Astrocyte of the spinal cord (primary cell): ENCODE measurements at regions not wholly inside any gene's neighbourhood (a gene's known extent, or its start where the extent isn't known, plus 50 kb on each side); places are given as distances from the start of the nearest gene placed in this dataset.

Experiments
- DNase-seq: peaks from one replicate; pipeline ENCODE4 v3.0.0; 2011; ENCODE audit warnings: low read depth, low spot score
- H3K4me3 ChIP-seq: 2 replicates; pipeline ENCODE4 v1.5.1; 2011; ENCODE audit warnings: low read depth, mild to moderate bottlenecking, low read length, moderate library complexity
- CTCF ChIP-seq: IDR thresholded peaks from 2 replicates; pipeline ENCODE4 v1.5.1; 2012; ENCODE audit warnings: low read depth, mild to moderate bottlenecking, low read length, inconsistent platforms
- in situ Hi-C: cut with HindIII; loops from 2 replicates; pipeline ENCODE4 v1.10.0; 2017; ENCODE audit warnings: low sequenced_read_pairs

GRCh38 chr10:90328459-90328858 lies 529.4 kb downstream of the HTR7 start:
- DNase-seq: no peak
- in situ Hi-C loops: no loop called here
- TF ChIP-seq CTCF: no peak
- no peak overlapping the region for H3K4me3 ChIP-seq

GRCh38 chr10:90328896-90329295 lies 528.9 kb downstream of the HTR7 start:
- in situ Hi-C loops: no loop called here
- DNase-seq: no peak
- TF ChIP-seq CTCF: no peak
- no peak overlapping the region for H3K4me3 ChIP-seq

- no peak for DNase-seq
- in situ Hi-C loops: no loop called here
Measured at GRCh38 chr10:90337316-90337715, 520.5 kb downstream of the HTR7 start.

GRCh38 chr10:90342480-90342879 lies 515.4 kb downstream of the HTR7 start:
- in situ Hi-C loops: no loop called here
- H3K4me3 ChIP-seq: no peak overlapping the region
- no peak for TF ChIP-seq CTCF
- no peak for DNase-seq

More at GRCh38 chr10:90337316-90337715, 520.5 kb downstream of the HTR7 start:
- H3K4me3 ChIP-seq: no peak overlapping the region
- no peak for TF ChIP-seq CTCF

GRCh38 chr10:90344226-90344625 lies 513.6 kb downstream of the HTR7 start:
- no peak for TF ChIP-seq CTCF
- in situ Hi-C loops: no loop called here
- H3K4me3 ChIP-seq: no peak overlapping the region
- no peak for DNase-seq

- no peak overlapping the region for H3K4me3 ChIP-seq
- in situ Hi-C loops: no loop called here
- TF ChIP-seq CTCF: no peak
- no peak for DNase-seq
Measured at GRCh38 chr10:90347239-90347638, 510.6 kb downstream of the HTR7 start.

GRCh38 chr10:90350122-90350521 lies 507.7 kb downstream of the HTR7 start:
- TF ChIP-seq CTCF: no peak
- in situ Hi-C loops: no loop called here
- H3K4me3 ChIP-seq: no peak overlapping the region
- DNase-seq: no peak
